Common myeloid progenitor, CD34-positive (primary cell): ENCODE measurements at regions not wholly inside any gene's neighbourhood (a gene's known extent, or its start where the extent isn't known, plus 50 kb on each side); places are given as distances from the start of the nearest gene placed in this dataset.

Experiments used
- CTCF ChIA-PET: fragments of 350-600 bp; sonication (Branson Sonifier 250); formaldehyde crosslinking; loops from one replicate; lab custom pipeline; 2021; ENCODE audit warnings: antibody characterized with exemption; lab: Charles Lee
- POLR2A ChIA-PET: fragments of 350-600 bp; sonication (Branson Sonifier 250); formaldehyde crosslinking; loops from one replicate; lab custom pipeline; 2021; ENCODE audit warnings: antibody characterized with exemption; lab: Charles Lee
- DNase-seq, 3 donors: peaks; one replicate each; pipeline versions ENCODE4 v3.0.0 to v3.0.0-alpha.2; 2013
- H3K27ac ChIP-seq, 2 experiments: 1 replicate in 1 of 2; 2 replicates in 1 of 2; pipeline ENCODE4 v1.7.0; 2013; ENCODE audit warnings: inconsistent platforms in 2 of 2, low read length in 2 of 2, mild to moderate bottlenecking in 2 of 2, low read depth in 1 of 2, moderate library complexity in 1 of 2; ENCODE audit not compliant: severe bottlenecking in 2 of 2, insufficient read depth in 1 of 2, poor library complexity in 1 of 2
- H3K27me3 ChIP-seq, 5 experiments: replicated peaks in 2 of 5; 1 replicate in 3 of 5; 2 replicates in 2 of 5; pipeline versions ENCODE4 v1.6.1 to v1.7.0; 2013; ENCODE audit warnings: low read length in 4 of 5, mild to moderate bottlenecking in 2 of 5, moderate library complexity in 2 of 5, inconsistent platforms in 1 of 5; ENCODE audit not compliant: insufficient read depth in 5 of 5, control insufficient read depth in 4 of 5
- H3K36me3 ChIP-seq, 4 experiments: 1 replicate in 2 of 4; 2 replicates in 2 of 4; pipeline versions ENCODE4 v1.6.1 to v1.7.0; 2013; ENCODE audit warnings: low read length in 3 of 4, control low read depth in 1 of 4, mild to moderate bottlenecking in 1 of 4; ENCODE audit not compliant: control insufficient read depth in 4 of 4, insufficient read depth in 4 of 4
- H3K4me1 ChIP-seq, 4 experiments: 1 replicate in 3 of 4; 2 replicates in 1 of 4; pipeline versions ENCODE4 v1.6.1 to v1.7.1; 2013; ENCODE audit warnings: low read length in 3 of 4, mild to moderate bottlenecking in 3 of 4, control low read depth in 1 of 4, inconsistent platforms in 1 of 4, moderate library complexity in 1 of 4; ENCODE audit not compliant: control insufficient read depth in 4 of 4, insufficient read depth in 4 of 4; ENCODE audit errors: control extremely low read depth in 1 of 4
- H3K4me3 ChIP-seq, 7 experiments: 1 replicate in 4 of 7; 2 replicates in 3 of 7; pipeline versions ENCODE4 v1.5.1 to v1.7.0; 2013; ENCODE audit warnings: mild to moderate bottlenecking in 7 of 7, low read length in 6 of 7, moderate library complexity in 6 of 7, inconsistent platforms in 2 of 7, low read depth in 2 of 7, control low read depth in 1 of 7; ENCODE audit not compliant: insufficient read depth in 4 of 7, control insufficient read depth in 1 of 7; ENCODE audit errors: extremely low read depth in 1 of 7
- H3K9me3 ChIP-seq, 5 experiments: 1 replicate in 4 of 5; 2 replicates in 1 of 5; pipeline versions ENCODE4 v1.6.1 to v1.7.1; 2013; ENCODE audit warnings: low read length in 4 of 5, mild to moderate bottlenecking in 2 of 5, inconsistent platforms in 1 of 5, low read depth in 1 of 5, moderate library complexity in 1 of 5; ENCODE audit not compliant: control insufficient read depth in 4 of 5, insufficient read depth in 2 of 5; ENCODE audit errors: control extremely low read depth in 1 of 5
- WGBS: methylation state at CpG from one replicate; pipeline ENCODE4 v1.1.5; 2013; ENCODE audit not compliant: insufficient coverage; 5-methylcytosine and 5-hydroxymethylcytosine counted together

DNA sequence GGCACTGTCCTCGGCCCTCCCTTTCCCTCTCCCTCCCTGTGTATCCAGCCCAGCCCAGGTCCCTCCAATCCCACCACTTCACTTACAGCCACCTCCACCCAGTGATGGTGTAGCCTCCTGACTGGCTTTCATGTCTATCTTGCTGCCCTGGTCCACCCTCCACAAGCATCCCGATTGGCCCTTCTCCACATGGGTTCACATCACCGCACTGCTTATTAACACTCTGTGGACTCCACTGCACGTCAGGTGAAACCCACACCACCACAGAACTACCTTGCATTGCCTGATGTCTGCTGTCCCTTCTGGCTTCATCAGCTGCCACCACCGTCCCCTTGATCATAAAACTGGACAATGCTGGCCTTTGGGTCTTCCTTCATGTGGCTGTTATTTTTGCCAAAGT is 220.4 kb upstream of the ARID1B start:
- WGBS = 44% methylated on average over 5 of the region's 5 CpGs
- ChIA-PET POLR2A (interaction anchor here (1.0 kb wide), 1 partner anchor 220 kb away, joined by 3 read pairs; the partner anchor contains the start of gene ARID1B), CTCF (no interaction called here)
- DNase-seq = no peak
- H3K9me3 ChIP-seq = peaks cover 0 to 6% (median 0%) of the 10 kb centered on the region in 5 experiments
- H3K27ac ChIP-seq = peak overlapping the region; percentile 65 to 71
- peaks cover 0 to 2% (median 0%) of the 10 kb centered on the region in 4 experiments for H3K36me3 ChIP-seq
- peaks cover 13 to 61% (median 36%) of the 10 kb centered on the region in 4 experiments for H3K4me1 ChIP-seq
- H3K4me3 ChIP-seq = peak overlapping the region in 3 of 7 experiments; percentile 17 to 50 (median 40)
- H3K27me3 ChIP-seq = no peaks in the 10 kb centered on the region

DNA sequence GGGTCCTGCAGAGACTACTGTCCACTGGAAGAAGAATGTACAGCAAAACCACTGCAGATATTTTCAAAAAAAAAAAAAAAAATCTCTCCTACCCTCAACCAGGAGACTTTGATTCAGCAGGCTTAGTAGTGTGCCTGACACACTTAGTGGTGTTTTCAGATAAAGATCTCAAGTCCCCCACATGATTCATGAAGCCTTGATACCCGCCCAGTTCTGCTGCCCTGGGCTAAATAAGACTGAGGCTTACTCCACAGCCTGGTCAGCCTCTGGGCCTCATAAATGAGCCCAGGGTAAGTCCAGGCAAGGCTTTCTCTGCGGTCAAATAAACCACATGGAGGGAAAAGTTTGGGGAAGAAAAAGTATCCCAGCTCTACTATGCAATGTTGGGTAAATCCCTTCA is 222.1 kb upstream of the ARID1B start:
- H3K9me3 ChIP-seq = no peaks in the 10 kb centered on the region
- H3K27ac ChIP-seq = no peak overlapping the region
- DNase-seq = peak in 2 of 3 donors; percentile 34 to 59
- no peak overlapping the region for H3K4me3 ChIP-seq
- peaks cover 13 to 66% (median 39%) of the 10 kb centered on the region in 4 experiments for H3K4me1 ChIP-seq
- no CpG with 5 or more reads among the region's 2 CpGs for WGBS
- ChIA-PET CTCF (interaction anchor here (1.4 kb wide), 1 partner anchor 10 kb away, joined by 5 read pairs; no protein-coding TSS in a partner anchor), POLR2A (no interaction called here)
- H3K27me3 ChIP-seq = no peaks in the 10 kb centered on the region
- no peaks in the 10 kb centered on the region for H3K36me3 ChIP-seq

DNA sequence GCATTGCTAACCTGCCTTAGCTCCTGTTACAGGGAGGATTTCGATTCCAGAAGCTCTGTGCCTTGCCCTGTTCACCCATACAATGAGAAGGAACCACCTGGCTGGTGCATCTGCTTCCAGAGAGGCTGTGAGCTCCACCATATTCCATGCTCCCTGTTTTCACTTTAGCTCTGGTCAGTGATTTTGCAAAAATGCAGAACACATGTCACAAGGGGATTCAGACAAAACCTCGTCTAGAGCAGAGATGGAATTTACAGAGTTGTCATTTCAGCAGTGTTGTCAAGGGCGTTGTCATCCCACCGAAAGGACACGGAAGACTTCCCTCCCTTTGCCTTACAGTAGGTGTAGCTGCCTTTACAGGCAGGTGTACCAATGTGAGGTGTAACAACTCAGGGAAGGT is 223.0 kb upstream of the ARID1B start:
- H3K36me3 ChIP-seq = no peaks in the 10 kb centered on the region
- peak overlapping the region in 1 of 7 experiments; percentile 44 for H3K4me3 ChIP-seq
- H3K9me3 ChIP-seq = no peaks in the 10 kb centered on the region
- H3K27me3 ChIP-seq = no peaks in the 10 kb centered on the region
- CTCF ChIA-PET = interaction anchor here (0.9 to 1.4 kb wide), 2 partner anchors 9 to 361 kb away, joined by 3 to 5 read pairs; no protein-coding TSS in a partner anchor
- no peak overlapping the region for H3K27ac ChIP-seq
- 74% methylated on average over 5 of the region's 5 CpGs for WGBS
- POLR2A ChIA-PET = no interaction called here
- peaks cover 13 to 64% (median 38%) of the 10 kb centered on the region in 4 experiments for H3K4me1 ChIP-seq
- peak in 2 of 3 donors; percentile 69 to 76 for DNase-seq

DNA sequence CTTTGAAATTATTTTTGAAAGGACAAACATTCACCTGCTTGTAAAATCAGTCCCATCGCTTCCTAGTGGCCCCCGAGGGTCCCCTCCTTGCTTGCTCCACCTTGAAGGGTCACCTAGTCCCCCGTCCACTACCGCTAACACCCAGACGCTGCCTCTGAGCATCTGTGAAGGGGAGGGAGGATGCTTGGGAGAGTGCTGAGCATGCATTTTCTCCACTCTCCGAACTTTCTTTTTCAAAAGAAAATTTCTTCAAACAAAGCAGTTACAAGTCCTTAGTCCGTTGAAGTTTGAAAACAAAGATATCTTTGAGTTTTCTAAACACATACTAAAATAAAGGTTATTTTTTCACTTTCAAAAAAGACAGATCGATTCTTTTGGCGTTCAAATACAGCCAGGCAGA is 224.3 kb upstream of the ARID1B start:
- H3K36me3 ChIP-seq = no peaks in the 10 kb centered on the region
- 100% methylated on average over 3 of the region's 9 CpGs for WGBS
- H3K9me3 ChIP-seq = no peaks in the 10 kb centered on the region
- peaks cover 11 to 51% (median 30%) of the 10 kb centered on the region in 4 experiments for H3K4me1 ChIP-seq
- no peak overlapping the region for H3K4me3 ChIP-seq
- ChIA-PET POLR2A (no interaction called here), CTCF (interaction anchor here (1.3 kb wide), 1 partner anchor 26 kb away, joined by 3 read pairs; no protein-coding TSS in a partner anchor)
- H3K27me3 ChIP-seq = no peaks in the 10 kb centered on the region
- no peak overlapping the region for H3K27ac ChIP-seq
- DNase-seq = no peak

DNA sequence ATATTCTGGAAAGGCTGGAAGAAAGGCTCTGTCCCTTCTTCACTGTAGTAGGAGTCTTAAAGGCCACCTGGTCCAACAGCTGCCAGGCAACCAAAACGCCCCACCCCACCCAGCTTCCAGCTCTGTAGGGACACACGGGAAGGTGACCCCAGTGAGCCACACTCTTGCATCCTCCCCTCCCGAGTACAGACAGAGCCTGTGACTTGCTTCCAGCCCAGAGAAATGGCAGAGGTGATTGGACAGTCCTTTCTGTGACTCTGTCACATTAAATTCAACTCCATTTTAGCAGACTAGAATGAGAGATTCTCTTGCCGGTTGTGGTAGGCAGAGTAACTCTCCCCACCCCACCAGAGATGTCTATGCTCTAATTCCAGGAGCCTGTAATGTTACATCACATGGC is 226.2 kb upstream of the ARID1B start:
- Histone ChIP-seq H3K27ac (no peak overlapping the region), H3K27me3 (no peaks in the 10 kb centered on the region), H3K36me3 (no peaks in the 10 kb centered on the region), H3K9me3 (no peaks in the 10 kb centered on the region), H3K4me3 (no peak overlapping the region), H3K4me1 (peaks cover 4 to 35% (median 17%) of the 10 kb centered on the region in 4 experiments)
- 100% methylated on average over 2 of the region's 4 CpGs for WGBS
- DNase-seq = no peak
- ChIA-PET CTCF (no interaction called here), POLR2A (no interaction called here)

GRCh38 chr6:156545931-156546330 is 231.2 kb upstream of the ARID1B start:
- WGBS = 100% methylated on average over 1 of the region's 3 CpGs
- Histone ChIP-seq H3K9me3 (no peaks in the 10 kb centered on the region), H3K27ac (no peak overlapping the region), H3K36me3 (no peaks in the 10 kb centered on the region), H3K27me3 (no peaks in the 10 kb centered on the region), H3K4me1 (peaks cover 0 to 14% (median 2%) of the 10 kb centered on the region in 4 experiments), H3K4me3 (no peak overlapping the region)
- ChIA-PET CTCF (no interaction called here), POLR2A (no interaction called here)
- no peak for DNase-seq

DNA sequence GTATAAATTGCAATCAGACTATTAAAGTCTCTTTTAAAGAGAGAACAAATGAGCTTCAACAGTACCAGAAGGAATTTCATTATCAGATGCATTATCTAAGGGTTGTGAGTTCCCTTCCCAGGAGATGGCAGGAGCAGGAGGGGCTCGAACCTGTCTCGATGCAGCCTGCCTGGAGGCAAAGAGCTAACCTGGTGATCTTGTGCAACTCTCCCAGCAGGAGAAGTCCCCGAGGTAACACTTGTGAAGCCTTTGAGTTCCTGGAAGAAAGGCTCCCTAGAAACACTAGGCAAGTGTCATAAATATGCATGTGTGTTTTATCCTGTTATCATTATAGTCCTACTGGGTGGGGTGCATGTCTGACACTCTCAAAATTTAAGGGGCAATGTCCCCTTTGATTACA is 232.2 kb upstream of the ARID1B start:
- no peak overlapping the region for H3K4me3 ChIP-seq
- ChIA-PET POLR2A (no interaction called here), CTCF (interaction anchor here (1.5 kb wide), 1 partner anchor 10 kb away, joined by 5 read pairs; no protein-coding TSS in a partner anchor)
- peaks cover 0 to 10% (median 0%) of the 10 kb centered on the region in 4 experiments for H3K4me1 ChIP-seq
- no peak overlapping the region for H3K27ac ChIP-seq
- no peaks in the 10 kb centered on the region for H3K27me3 ChIP-seq
- no peak for DNase-seq
- 87% methylated on average over 3 of the region's 3 CpGs for WGBS
- H3K9me3 ChIP-seq = no peaks in the 10 kb centered on the region
- H3K36me3 ChIP-seq = no peaks in the 10 kb centered on the region
